Heart left ventricle (tissue), 16 donors: ENCODE measurements at regions not wholly inside any gene's neighbourhood (a gene's known extent, or its start where the extent isn't known, plus 50 kb on each side); places are given as distances from the start of the nearest gene placed in this dataset.

Source experiments
- ATAC-seq, 4 donors: fragments of 200-7000 bp; cut with Tn5 transposase; one replicate each; pipeline ENCODE4 v1.9.1; 2020 to 2022; ENCODE audit warnings: moderate library complexity in 4 of 4, mild to moderate bottlenecking in 3 of 4, moderate number of reproducible peaks in 1 of 4
- DNase-seq, 5 donors: peaks; one replicate each; pipeline ENCODE4 v3.0.0-alpha.2; 2020
- H3K27ac ChIP-seq, 12 donors: fragments of 200-600 bp; sonication (generic) in 4 of 12; one replicate each; pipeline versions ENCODE4 v1.5.0 to v1.8.0; 2016 to 2022; ENCODE audit warnings: mild to moderate bottlenecking in 2 of 12
- H3K27me3 ChIP-seq, 9 donors: fragments of 200-600 bp; sonication (generic) in 2 of 9; one replicate each; pipeline versions ENCODE4 v1.5.1 to v1.8.0; 2016 to 2022; ENCODE audit warnings: mild to moderate bottlenecking in 3 of 9
- H3K36me3 ChIP-seq, 9 donors: fragments of 200-600 bp; sonication (generic) in 2 of 9; one replicate each; pipeline versions ENCODE4 v1.5.0 to v1.8.0; 2018 to 2022; ENCODE audit warnings: mild to moderate bottlenecking in 2 of 9
- H3K4me1 ChIP-seq, 12 donors: fragments of 200-600 bp; sonication (generic) in 4 of 12; one replicate each; pipeline versions ENCODE4 v1.5.0 to v1.8.0; 2016 to 2022; ENCODE audit warnings: mild to moderate bottlenecking in 3 of 12
- H3K4me3 ChIP-seq, 12 donors: fragments of 200-600 bp; sonication (generic) in 4 of 12; one replicate each; pipeline versions ENCODE4 v1.5.0 to v1.8.0; 2017 to 2022; ENCODE audit warnings: mild to moderate bottlenecking in 9 of 12, moderate library complexity in 4 of 12
- H3K9me3 ChIP-seq, 12 donors: fragments of 200-600 bp; sonication (generic) in 4 of 12; one replicate each; pipeline versions ENCODE4 v1.5.0 to v1.8.0; 2016 to 2022; ENCODE audit warnings: mild to moderate bottlenecking in 1 of 12
- POLR2A ChIP-seq, 2 donors: fragments of 450-650 bp; IDR thresholded peaks; one replicate each; pipeline ENCODE4 v1.6.1; 2017; ENCODE audit warnings: antibody characterized with exemption in 2 of 2, mild to moderate bottlenecking in 2 of 2, moderate library complexity in 2 of 2
- WGBS, 4 donors: extraction: QIAGEN DNeasy Blood & Tissue Kit in 2 of 4; methylation state at CpG; one replicate each; pipeline versions ENCODE4 v1.1.5 to v1.1.7; 2013 to 2018; 5-methylcytosine and 5-hydroxymethylcytosine counted together
- intact Hi-C, 10 donors: fragments of 100-400 bp; cut with DNase I; formaldehyde crosslinking; loops; one replicate each; pipeline versions ENCODE4 v1.11.1 to v1.14.2; 2022
- TF ChIP-seq, protein P1 (sequence below), 12 donors: fragments of 200-600 bp; sonication (generic) in 4 of 12; IDR thresholded peaks; one replicate each; pipeline versions ENCODE4 v1.5.0 to v1.8.0; 2018 to 2022; ENCODE audit warnings: antibody characterized with exemption in 12 of 12, mild to moderate bottlenecking in 5 of 12
- donor health status: ischemic (EF 13 %, LVEDD 7.1; RV severe dilation, severe dysfunction).
- donor health status: healthy with polysubstance abuse.
- donor health status: DM: no; HTN: yes; CAD: no.
- donor health status: DM: no; HTN: no; CAD: no.
- donor health status: ischemic (EF 25% LVEDD 6.9; RV normal size, moderate dysfunction).
- donor health status: ischemic (EF 25% LVEDD 5.7; RV mildly dilated, moderate dysfunction).
- donor health status: healthy.
- donor health status: DM: yes; HTN: yes; CAD: no.
- donor health status: ischemic (EF 35%, LVEDD 5.7; RV mildly dilated, moderate dysfunction).
- donor health status: nonischemic (EF 11% LVEDD 7.7; RV severe dilation, severe dysfunction).
- donor health status: DM: yes; HTN: yes; CAD: no.
- donor health status: PGD.
- donor health status: ischemic (EF 29% LVEDD 5.4; RV normal size, mild dysfunction).
- donor health status: nonischemic (EF 23%, LVEDD 6.1; RV moderate dilation, normal function).

DNA sequence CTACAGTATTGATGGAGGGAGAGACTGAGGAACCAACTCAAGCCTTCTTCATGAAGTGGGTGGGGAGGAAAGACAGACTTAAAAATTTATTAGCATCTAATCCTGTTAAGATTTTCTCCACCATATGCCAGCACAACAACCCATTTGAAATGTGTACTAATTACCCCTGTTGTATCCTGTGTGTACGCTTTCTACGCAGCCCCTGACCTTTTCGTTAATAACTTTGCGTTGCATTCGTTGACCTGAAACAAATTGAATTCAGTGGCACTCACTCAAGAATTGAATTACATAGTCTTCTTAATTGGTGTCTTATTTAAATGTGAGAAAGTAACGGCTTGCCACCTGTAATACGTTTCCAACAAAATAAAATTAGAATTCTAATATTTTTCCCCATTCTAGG is 113.9 kb downstream of the LINC00237 start:
- TF ChIP-seq, protein P1, sequence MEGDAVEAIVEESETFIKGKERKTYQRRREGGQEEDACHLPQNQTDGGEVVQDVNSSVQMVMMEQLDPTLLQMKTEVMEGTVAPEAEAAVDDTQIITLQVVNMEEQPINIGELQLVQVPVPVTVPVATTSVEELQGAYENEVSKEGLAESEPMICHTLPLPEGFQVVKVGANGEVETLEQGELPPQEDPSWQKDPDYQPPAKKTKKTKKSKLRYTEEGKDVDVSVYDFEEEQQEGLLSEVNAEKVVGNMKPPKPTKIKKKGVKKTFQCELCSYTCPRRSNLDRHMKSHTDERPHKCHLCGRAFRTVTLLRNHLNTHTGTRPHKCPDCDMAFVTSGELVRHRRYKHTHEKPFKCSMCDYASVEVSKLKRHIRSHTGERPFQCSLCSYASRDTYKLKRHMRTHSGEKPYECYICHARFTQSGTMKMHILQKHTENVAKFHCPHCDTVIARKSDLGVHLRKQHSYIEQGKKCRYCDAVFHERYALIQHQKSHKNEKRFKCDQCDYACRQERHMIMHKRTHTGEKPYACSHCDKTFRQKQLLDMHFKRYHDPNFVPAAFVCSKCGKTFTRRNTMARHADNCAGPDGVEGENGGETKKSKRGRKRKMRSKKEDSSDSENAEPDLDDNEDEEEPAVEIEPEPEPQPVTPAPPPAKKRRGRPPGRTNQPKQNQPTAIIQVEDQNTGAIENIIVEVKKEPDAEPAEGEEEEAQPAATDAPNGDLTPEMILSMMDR (IDR thresholded peaks at IDR 0.05), result no peak
- no peak for TF ChIP-seq POLR2A (IDR thresholded peaks at IDR 0.05)
- no peaks in the 10 kb centered on the region for H3K4me1 ChIP-seq
- ATAC-seq (no peak), DNase-seq (no peak)
- H3K27me3 ChIP-seq, result peaks cover 0 to 20% (median 0%) of the 10 kb centered on the region in 9 donors
- no peak overlapping the region for H3K27ac ChIP-seq
- 87 to 94% (median 89%) methylated on average over 7 of the region's 7 CpGs for WGBS, 4 donors
- no peaks in the 10 kb centered on the region for H3K36me3 ChIP-seq
- H3K9me3 ChIP-seq, result no peaks in the 10 kb centered on the region
- H3K4me3 ChIP-seq, result no peak overlapping the region
- intact Hi-C loops, result loop anchor here in 2 of 10 donors (10.0 kb wide), 1 partner anchor 57 kb away; no protein-coding TSS in a partner anchor

DNA sequence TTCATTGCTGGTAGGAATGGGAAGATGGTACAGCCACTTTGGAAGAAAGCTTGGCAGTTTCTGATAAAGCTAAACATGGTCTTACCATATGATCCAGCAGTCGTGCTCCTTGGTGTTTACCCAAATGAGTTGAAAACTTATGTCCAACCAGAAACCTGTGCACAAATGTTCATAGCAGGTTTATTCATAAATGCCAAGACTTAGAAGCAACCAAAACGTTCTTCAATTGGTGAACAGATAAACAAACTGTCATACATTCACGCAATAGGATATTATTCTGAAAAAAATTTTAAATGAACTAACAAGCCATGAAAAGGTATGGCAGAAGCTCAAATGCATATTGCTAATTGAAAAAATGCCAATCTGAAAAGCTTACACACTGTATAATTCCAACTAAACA is 117.1 kb downstream of the LINC00237 start:
- H3K27me3 ChIP-seq, result peaks cover 0 to 14% (median 0%) of the 10 kb centered on the region in 9 donors
- no peak for DNase-seq
- H3K27ac ChIP-seq, result no peak overlapping the region
- no peak overlapping the region for H3K4me3 ChIP-seq
- no peak for ATAC-seq
- WGBS, 4 donors, result 58 to 68% (median 66%) methylated on average over 3 of the region's 3 CpGs
- intact Hi-C loops, result no loop called here
- H3K36me3 ChIP-seq, result no peaks in the 10 kb centered on the region
- TF ChIP-seq POLR2A (IDR thresholded peaks at IDR 0.05), result no peak
- TF ChIP-seq, protein P1 (IDR thresholded peaks at IDR 0.05), result no peak
- H3K9me3 ChIP-seq, result no peaks in the 10 kb centered on the region
- H3K4me1 ChIP-seq, result no peaks in the 10 kb centered on the region

DNA sequence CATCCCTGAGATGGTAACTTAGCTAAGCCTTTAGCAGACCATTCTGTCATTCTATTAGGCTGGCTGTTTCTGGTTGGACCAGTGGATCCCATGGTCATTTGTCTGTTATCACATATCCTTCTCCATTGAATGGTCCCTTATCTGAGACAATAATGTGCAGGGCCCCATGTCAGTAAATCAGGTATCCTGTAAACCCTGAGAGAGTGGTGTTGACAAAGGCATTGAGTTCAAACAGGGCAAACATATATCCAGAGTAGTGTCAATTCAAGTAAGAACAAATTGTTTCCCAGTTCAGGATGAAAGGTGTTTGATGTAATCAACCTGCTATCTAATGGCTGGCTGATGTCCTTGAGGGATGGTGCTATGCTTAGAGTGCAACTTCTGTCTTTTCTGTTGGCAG is 126.2 kb downstream of the LINC00237 start:
- Histone ChIP-seq H3K4me3 (no peak overlapping the region), H3K27ac (no peak overlapping the region), H3K9me3 (peaks cover 0 to 10% (median 0%) of the 10 kb centered on the region in 12 donors), H3K27me3 (no peaks in the 10 kb centered on the region), H3K36me3 (no peaks in the 10 kb centered on the region), H3K4me1 (no peaks in the 10 kb centered on the region)
- no peak for ATAC-seq
- intact Hi-C loops, result loop anchor here in 1 of 10 donors (10.0 kb wide), 1 partner anchor 65 kb away; no protein-coding TSS in a partner anchor
- DNase-seq, result no peak
- no peak for TF ChIP-seq POLR2A (IDR thresholded peaks at IDR 0.05)
- TF ChIP-seq, protein P1 (IDR thresholded peaks at IDR 0.05), result no peak

DNA sequence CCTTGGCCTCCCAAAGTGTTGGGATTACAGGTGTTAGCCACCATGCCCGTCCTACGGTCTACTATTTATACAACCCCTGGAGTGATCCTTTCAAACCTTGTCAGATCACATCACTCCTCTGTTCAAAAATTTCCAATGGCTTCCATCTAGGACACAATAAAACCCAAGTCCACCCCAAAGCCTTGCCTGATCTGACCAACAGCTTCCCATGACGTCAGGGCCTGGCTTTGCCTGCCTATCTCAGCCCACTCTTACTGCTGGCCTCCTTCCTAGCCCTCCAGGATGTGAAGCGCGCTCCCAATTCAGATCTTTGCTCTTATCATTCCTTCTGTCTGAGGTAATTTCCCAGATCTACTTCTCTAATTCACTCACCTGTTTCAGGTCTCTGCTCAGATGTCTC is 128.4 kb downstream of the LINC00237 start:
- no peak overlapping the region for H3K4me3 ChIP-seq
- H3K4me1 ChIP-seq, result no peaks in the 10 kb centered on the region
- intact Hi-C loops, result loop anchor here in 1 of 10 donors (10.0 kb wide), 1 partner anchor 63 kb away; no protein-coding TSS in a partner anchor
- peaks cover 0 to 10% (median 0%) of the 10 kb centered on the region in 12 donors for H3K9me3 ChIP-seq
- no peaks in the 10 kb centered on the region for H3K36me3 ChIP-seq
- H3K27ac ChIP-seq, result no peak overlapping the region
- 66 to 85% (median 81%) methylated on average over 5 of the region's 5 CpGs for WGBS, 4 donors
- TF ChIP-seq, protein P1 (IDR thresholded peaks at IDR 0.05), result no peak
- no peak for TF ChIP-seq POLR2A (IDR thresholded peaks at IDR 0.05)
- ATAC-seq (no peak), DNase-seq (no peak)
- no peaks in the 10 kb centered on the region for H3K27me3 ChIP-seq
